ENCODE measurements at regions not wholly inside any gene's neighbourhood (a gene's known extent, or its start where the extent isn't known, plus 50 kb on each side); places are given as distances from the start of the nearest gene placed in this dataset.

GRCh38 chr14:96638041-96638855, 136.1 kb downstream of the PAPOLA start:
- Histone ChIP-seq H3K14ac (ENCODE audit: low read length) (no peak overlapping the region), H3K27me3 (ENCODE audit: control insufficient read depth in 3 of 3, insufficient read depth in 3 of 3, low read depth in 1 of 3, low read length in 3 of 3) (peaks cover 0 to 8% (median 0%) of the 10 kb centered on the region in 3 experiments), H2AFZ (ENCODE audit: low read length) (no peak overlapping the region), H3K9ac (ENCODE audit: low read depth, low read length, poor library complexity) (no peak overlapping the region), H3K4me2 (ENCODE audit: insufficient read depth, low read length, poor library complexity, severe bottlenecking) (no peak overlapping the region), H3K4me1 (ENCODE audit: control insufficient read depth in 2 of 2, insufficient read depth in 1 of 2, low read depth in 1 of 2, low read length in 2 of 2) (no peaks in the 10 kb centered on the region), H2BK12ac (ENCODE audit: low read length) (no peak overlapping the region), H3K18ac (ENCODE audit: low read length) (peak overlapping the region; percentile 57), H2AK5ac (ENCODE audit: low read depth, low read length) (peak overlapping the region; percentile 47), H3K27ac (replicated peaks; ENCODE audit: low read length) (no peak overlapping the region), H4K91ac (ENCODE audit: low read depth, low read length, poor library complexity) (no peak overlapping the region), H3K9me3 (replicated peaks in 1 of 2; ENCODE audit: control insufficient read depth in 2 of 2, insufficient read depth in 1 of 2, low read depth in 1 of 2, low read length in 2 of 2) (no peaks in the 10 kb centered on the region), H3K36me3 (replicated peaks in 1 of 2; ENCODE audit: control insufficient read depth in 2 of 2, insufficient read depth in 2 of 2, low read length in 2 of 2) (no peaks in the 10 kb centered on the region), H2BK120ac (ENCODE audit: low read depth, low read length) (no peak overlapping the region), H2BK15ac (ENCODE audit: low read length) (no peak overlapping the region), H2BK5ac (ENCODE audit: low read length) (no peak overlapping the region), H3K23ac (ENCODE audit: low read depth, low read length, poor library complexity) (no peak overlapping the region), H3K79me1 (ENCODE audit: low read depth, low read length) (no peaks in the 10 kb centered on the region), H3K4me3 (ENCODE audit: low read length in 2 of 2) (no peak overlapping the region), H4K8ac (ENCODE audit: low read depth, low read length) (no peak overlapping the region), H3K4ac (ENCODE audit: low read length) (no peak overlapping the region)
- no CpG with 5 or more reads among the region's 12 CpGs for WGBS, 2 donors (ENCODE audit: extremely low coverage in 2 of 2, insufficient read length in 2 of 2, insufficient replicate concordance in 1 of 2)
- no peak for DNase-seq (ENCODE audit: low spot score)

GRCh38 chr14:96639550-96639949, 137.4 kb downstream of the PAPOLA start:
- H3K4me3 ChIP-seq (ENCODE audit: low read length in 2 of 2), result no peak overlapping the region
- H2BK120ac ChIP-seq (ENCODE audit: low read depth, low read length), result no peak overlapping the region
- H2AFZ ChIP-seq (ENCODE audit: low read length), result no peak overlapping the region
- WGBS, 2 donors (ENCODE audit: extremely low coverage in 2 of 2, insufficient read length in 2 of 2, insufficient replicate concordance in 1 of 2), result no CpG with 5 or more reads among the region's 8 CpGs
- no peak overlapping the region for H3K4me2 ChIP-seq (ENCODE audit: insufficient read depth, low read length, poor library complexity, severe bottlenecking)
- no peak overlapping the region for H2BK5ac ChIP-seq (ENCODE audit: low read length)
- no peak overlapping the region for H2BK12ac ChIP-seq (ENCODE audit: low read length)
- H3K9me3 ChIP-seq (replicated peaks in 1 of 2; ENCODE audit: control insufficient read depth in 2 of 2, insufficient read depth in 1 of 2, low read depth in 1 of 2, low read length in 2 of 2), result no peaks in the 10 kb centered on the region
- H3K23ac ChIP-seq (ENCODE audit: low read depth, low read length, poor library complexity), result no peak overlapping the region
- no peaks in the 10 kb centered on the region for H3K4me1 ChIP-seq (ENCODE audit: control insufficient read depth in 2 of 2, insufficient read depth in 1 of 2, low read depth in 1 of 2, low read length in 2 of 2)
- H2AK5ac ChIP-seq (ENCODE audit: low read depth, low read length), result no peak overlapping the region
- no peaks in the 10 kb centered on the region for H3K36me3 ChIP-seq (replicated peaks in 1 of 2; ENCODE audit: control insufficient read depth in 2 of 2, insufficient read depth in 2 of 2, low read length in 2 of 2)
- no peak overlapping the region for H3K27ac ChIP-seq (replicated peaks; ENCODE audit: low read length)
- H3K27me3 ChIP-seq (ENCODE audit: control insufficient read depth in 3 of 3, insufficient read depth in 3 of 3, low read depth in 1 of 3, low read length in 3 of 3), result peaks cover 0 to 8% (median 0%) of the 10 kb centered on the region in 3 experiments
- H3K9ac ChIP-seq (ENCODE audit: low read depth, low read length, poor library complexity), result no peak overlapping the region
- no peak overlapping the region for H3K4ac ChIP-seq (ENCODE audit: low read length)
- no peak overlapping the region for H3K18ac ChIP-seq (ENCODE audit: low read length)
- H3K79me1 ChIP-seq (ENCODE audit: low read depth, low read length), result no peaks in the 10 kb centered on the region
- H2BK15ac ChIP-seq (ENCODE audit: low read length), result no peak overlapping the region
- no peak overlapping the region for H4K91ac ChIP-seq (ENCODE audit: low read depth, low read length, poor library complexity)
- H3K14ac ChIP-seq (ENCODE audit: low read length), result peak overlapping the region; percentile 17
- no peak overlapping the region for H4K8ac ChIP-seq (ENCODE audit: low read depth, low read length)
- DNase-seq (ENCODE audit: low spot score), result no peak

- WGBS, 2 donors (ENCODE audit: extremely low coverage in 2 of 2, insufficient read length in 2 of 2, insufficient replicate concordance in 1 of 2), result no CpG with 5 or more reads among the region's 5 CpGs
- H3K27me3 ChIP-seq (ENCODE audit: control insufficient read depth in 3 of 3, insufficient read depth in 3 of 3, low read depth in 1 of 3, low read length in 3 of 3), result no peaks in the 10 kb centered on the region
These were observed 146.5 kb downstream of the PAPOLA start for GRCh38 chr14:96648506-96649326.

GRCh38 chr14:96649327-96649601, 147.1 kb downstream of the PAPOLA start:
- Histone ChIP-seq H3K27me3 (ENCODE audit: control insufficient read depth in 3 of 3, insufficient read depth in 3 of 3, low read depth in 1 of 3, low read length in 3 of 3) (no peaks in the 10 kb centered on the region), H2BK5ac (ENCODE audit: low read length) (no peak overlapping the region), H3K36me3 (replicated peaks in 1 of 2; ENCODE audit: control insufficient read depth in 2 of 2, insufficient read depth in 2 of 2, low read length in 2 of 2) (no peaks in the 10 kb centered on the region), H4K91ac (ENCODE audit: low read depth, low read length, poor library complexity) (no peak overlapping the region), H3K79me1 (ENCODE audit: low read depth, low read length) (no peaks in the 10 kb centered on the region), H3K18ac (ENCODE audit: low read length) (no peak overlapping the region), H3K27ac (replicated peaks; ENCODE audit: low read length) (no peak overlapping the region), H2BK15ac (ENCODE audit: low read length) (no peak overlapping the region), H2AFZ (ENCODE audit: low read length) (no peak overlapping the region), H2BK120ac (ENCODE audit: low read depth, low read length) (no peak overlapping the region), H3K4me3 (ENCODE audit: low read length in 2 of 2) (no peak overlapping the region), H3K4me1 (ENCODE audit: control insufficient read depth in 2 of 2, insufficient read depth in 1 of 2, low read depth in 1 of 2, low read length in 2 of 2) (no peaks in the 10 kb centered on the region), H3K4ac (ENCODE audit: low read length) (no peak overlapping the region), H3K14ac (ENCODE audit: low read length) (no peak overlapping the region), H4K8ac (ENCODE audit: low read depth, low read length) (no peak overlapping the region), H2BK12ac (ENCODE audit: low read length) (no peak overlapping the region), H2AK5ac (ENCODE audit: low read depth, low read length) (no peak overlapping the region), H3K4me2 (ENCODE audit: insufficient read depth, low read length, poor library complexity, severe bottlenecking) (no peak overlapping the region), H3K9ac (ENCODE audit: low read depth, low read length, poor library complexity) (peak overlapping the region; percentile 37), H3K9me3 (replicated peaks in 1 of 2; ENCODE audit: control insufficient read depth in 2 of 2, insufficient read depth in 1 of 2, low read depth in 1 of 2, low read length in 2 of 2) (no peaks in the 10 kb centered on the region), H3K23ac (ENCODE audit: low read depth, low read length, poor library complexity) (no peak overlapping the region)
- WGBS, 2 donors (ENCODE audit: extremely low coverage in 2 of 2, insufficient read length in 2 of 2, insufficient replicate concordance in 1 of 2), result no CpG with 5 or more reads among the region's 2 CpGs
- DNase-seq (ENCODE audit: low spot score), result no peak

More at GRCh38 chr14:96648506-96649326, 146.5 kb downstream of the PAPOLA start:
- Histone ChIP-seq H3K9ac (ENCODE audit: low read depth, low read length, poor library complexity) (peak overlapping the region; percentile 37), H2BK5ac (ENCODE audit: low read length) (no peak overlapping the region), H3K18ac (ENCODE audit: low read length) (peak overlapping the region; percentile 70), H3K4ac (ENCODE audit: low read length) (no peak overlapping the region), H3K23ac (ENCODE audit: low read depth, low read length, poor library complexity) (no peak overlapping the region), H2AFZ (ENCODE audit: low read length) (no peak overlapping the region), H3K27ac (replicated peaks; ENCODE audit: low read length) (no peak overlapping the region), H3K4me2 (ENCODE audit: insufficient read depth, low read length, poor library complexity, severe bottlenecking) (no peak overlapping the region), H3K4me1 (ENCODE audit: control insufficient read depth in 2 of 2, insufficient read depth in 1 of 2, low read depth in 1 of 2, low read length in 2 of 2) (no peaks in the 10 kb centered on the region), H2AK5ac (ENCODE audit: low read depth, low read length) (no peak overlapping the region), H2BK12ac (ENCODE audit: low read length) (no peak overlapping the region), H4K8ac (ENCODE audit: low read depth, low read length) (no peak overlapping the region), H3K36me3 (replicated peaks in 1 of 2; ENCODE audit: control insufficient read depth in 2 of 2, insufficient read depth in 2 of 2, low read length in 2 of 2) (no peaks in the 10 kb centered on the region), H4K91ac (ENCODE audit: low read depth, low read length, poor library complexity) (no peak overlapping the region), H3K9me3 (replicated peaks in 1 of 2; ENCODE audit: control insufficient read depth in 2 of 2, insufficient read depth in 1 of 2, low read depth in 1 of 2, low read length in 2 of 2) (no peaks in the 10 kb centered on the region), H2BK15ac (ENCODE audit: low read length) (no peak overlapping the region), H3K4me3 (ENCODE audit: low read length in 2 of 2) (peak overlapping the region in 1 of 2 donors; percentile 15), H2BK120ac (ENCODE audit: low read depth, low read length) (no peak overlapping the region), H3K79me1 (ENCODE audit: low read depth, low read length) (no peaks in the 10 kb centered on the region), H3K14ac (ENCODE audit: low read length) (no peak overlapping the region)
- no peak for DNase-seq (ENCODE audit: low spot score)

All from neuronal stem cell (in vitro differentiated cells).